Superior temporal gyrus (tissue), 1 donor: ENCODE measurements at regions not wholly inside any gene's neighbourhood (a gene's known extent, or its start where the extent isn't known, plus 50 kb on each side); places are given as distances from the start of the nearest gene placed in this dataset.
A peak's percentile ranks its signal among the peaks of the same experiment; 100 is the strongest.

ENCODE experiments used
- DNase-seq: peaks from one replicate; pipeline ENCODE4 v3.0.0-alpha.2; 2016; ENCODE audit errors: extremely low spot score

DNA sequence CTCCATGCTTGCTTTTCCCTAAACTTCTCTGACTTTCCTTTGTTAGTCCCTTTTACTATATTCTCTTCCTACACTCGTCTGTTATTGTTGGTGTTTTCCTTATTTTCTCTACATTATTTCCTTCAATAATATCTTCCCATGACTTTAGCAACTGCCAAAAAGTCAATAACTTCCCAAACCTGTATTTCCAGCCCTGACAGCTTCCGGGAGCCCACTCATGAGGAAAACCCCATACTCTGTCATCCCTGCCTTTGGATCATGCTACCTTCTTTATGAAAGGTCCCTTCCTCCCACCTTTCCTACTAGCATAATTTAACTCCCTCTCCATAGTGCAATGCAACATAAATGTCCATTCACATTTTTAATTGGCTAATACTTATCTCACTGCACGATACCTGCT, 144.0 kb upstream of the CDH6 start:
- no peak for DNase-seq

DNA sequence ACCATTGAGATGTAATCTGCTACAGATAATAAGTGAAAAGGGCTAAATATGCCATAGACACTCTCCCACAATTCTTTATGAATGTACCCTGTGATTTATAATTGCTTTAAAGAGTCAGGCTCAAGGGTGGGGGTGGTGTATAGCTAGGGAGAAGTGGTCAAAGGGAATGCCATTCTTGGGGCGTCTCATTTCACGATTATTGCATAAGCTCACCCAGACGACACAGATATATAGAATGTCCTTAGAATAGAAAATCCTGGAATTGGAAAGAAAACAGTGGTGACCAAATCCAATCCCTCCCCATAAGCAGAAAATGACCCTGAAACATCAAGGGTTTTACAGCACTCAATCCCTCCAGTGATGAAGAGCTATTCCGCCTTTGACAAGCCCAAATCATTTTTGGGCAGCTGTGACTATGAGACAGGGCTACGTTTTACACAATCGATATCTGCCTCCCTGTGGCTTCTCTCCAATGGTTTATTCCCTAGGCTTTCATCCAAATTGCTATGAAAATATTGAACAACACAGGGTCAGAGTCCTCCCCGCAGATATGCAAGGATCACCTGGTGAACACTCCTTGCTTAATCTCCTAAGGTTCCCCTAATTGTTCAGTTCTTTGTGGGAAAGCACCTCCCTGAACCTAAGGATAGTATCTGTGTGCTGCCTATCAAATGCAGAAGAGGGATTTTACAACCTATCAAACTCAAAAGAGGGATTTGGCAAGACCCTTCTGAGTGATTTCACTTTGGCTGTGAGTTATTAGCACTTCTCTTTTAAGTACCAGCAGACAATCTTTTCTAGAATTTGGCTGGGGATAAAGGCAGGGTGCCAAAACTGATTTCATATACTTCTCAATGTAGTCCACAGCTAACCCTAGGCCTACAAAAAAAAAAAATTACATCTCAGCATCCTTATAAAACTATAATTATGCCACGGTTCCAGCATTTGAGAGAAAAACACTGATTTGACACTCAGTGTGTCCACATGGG, 144.9 kb upstream of the CDH6 start:
- peak; percentile 30 for DNase-seq

DNA sequence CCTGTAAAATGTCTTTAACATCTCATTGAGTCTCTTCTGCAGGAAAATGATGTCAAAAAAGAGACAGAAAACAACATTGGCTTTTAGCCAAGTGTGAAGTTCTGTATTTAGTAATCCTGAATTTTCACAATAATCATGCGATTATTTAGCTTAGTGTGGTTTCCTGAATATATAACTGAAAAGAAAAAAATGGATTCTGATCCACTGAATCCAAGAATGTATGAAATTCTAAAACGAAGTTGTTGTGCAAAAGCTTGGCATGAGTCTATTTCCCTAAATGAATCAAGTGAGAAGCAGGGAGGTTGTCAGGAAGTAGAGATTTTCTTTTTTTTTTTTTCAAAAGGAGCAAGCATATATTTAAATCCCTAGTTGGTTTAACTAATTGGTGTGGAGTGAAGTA, 145.9 kb upstream of the CDH6 start:
- no peak for DNase-seq

DNA sequence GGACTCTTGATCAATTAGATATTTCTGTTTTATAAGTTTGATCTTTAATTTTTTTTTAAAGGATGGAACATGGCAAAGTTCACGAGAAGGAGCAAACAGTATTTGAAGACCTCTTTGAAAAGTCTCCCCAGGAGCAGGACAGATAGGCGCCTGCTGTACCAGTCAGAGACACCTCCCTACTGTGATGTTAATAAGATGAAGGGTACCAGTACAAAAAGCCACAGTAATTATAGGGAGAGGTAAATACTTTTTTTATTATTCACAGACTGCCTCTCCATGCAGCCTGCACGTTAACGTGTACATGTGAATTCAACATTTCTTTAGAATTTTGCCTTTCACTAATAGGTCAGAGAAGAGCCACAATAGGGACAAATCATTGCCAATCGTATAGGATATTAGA, 146.5 kb upstream of the CDH6 start:
- DNase-seq = no peak

- DNase-seq = no peak
These were observed 157.1 kb upstream of the CDH6 start for GRCh38 chr5:31036411-31036810.

DNA sequence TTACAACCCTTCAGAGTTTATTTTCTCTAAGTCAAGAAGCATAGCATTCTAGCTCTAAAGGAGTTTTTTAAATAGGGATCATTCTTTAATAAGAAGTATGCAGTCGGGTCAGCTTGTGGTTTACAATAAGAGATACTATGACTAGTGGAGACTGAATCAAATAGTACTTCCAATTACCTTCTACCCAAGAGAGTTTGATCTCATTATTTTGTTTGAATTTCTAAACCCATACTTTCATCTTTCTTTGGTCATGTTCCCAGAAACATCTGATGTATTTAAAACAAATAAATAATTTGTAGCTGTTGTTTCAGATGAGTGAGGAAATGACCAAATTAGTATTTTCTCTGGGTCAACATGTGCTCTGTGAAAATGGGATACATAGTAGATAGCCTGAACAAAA, 160.2 kb upstream of the CDH6 start:
- DNase-seq = no peak

DNA sequence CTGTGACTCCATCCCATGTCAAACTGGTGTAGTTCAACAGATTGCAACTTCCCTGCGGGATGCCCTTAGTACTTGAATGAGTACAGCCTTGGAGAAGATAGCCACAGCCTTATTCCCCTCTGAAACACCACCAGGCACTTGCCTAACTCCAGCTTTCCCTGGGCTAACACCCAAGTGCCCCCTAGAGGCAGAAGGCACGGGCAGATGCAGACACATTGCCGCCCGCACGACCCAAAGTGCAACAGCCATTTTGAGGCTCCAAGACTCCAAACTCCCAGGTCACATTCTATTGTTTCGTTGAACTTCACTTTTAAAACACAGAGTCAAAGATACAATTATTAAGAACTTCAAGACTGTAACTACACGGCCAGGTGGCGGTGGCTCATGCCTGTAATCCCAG, 163.6 kb upstream of the CDH6 start:
- DNase-seq = no peak

DNA sequence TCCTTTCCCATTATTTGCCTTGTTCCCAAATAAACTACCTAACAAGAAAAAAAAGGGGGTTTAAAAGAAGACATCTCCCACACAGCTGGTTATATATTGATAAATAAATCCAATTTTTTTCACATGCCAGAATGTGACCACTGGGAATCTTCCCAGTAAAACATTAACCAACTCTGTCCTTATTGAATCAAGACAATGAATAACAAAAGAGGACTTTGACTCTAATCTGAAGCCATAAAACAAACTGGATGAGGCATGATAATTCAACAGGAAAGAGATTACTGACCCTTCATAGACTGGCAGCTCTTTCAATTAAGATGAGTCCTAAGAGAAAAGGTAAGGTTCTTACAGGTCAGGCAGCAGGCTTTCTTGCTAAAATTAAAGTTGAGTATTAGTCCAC, 165.8 kb upstream of the CDH6 start:
- DNase-seq = no peak

GRCh38 chr5:31023105-31023504, 170.4 kb upstream of the CDH6 start:
- no peak for DNase-seq

- DNase-seq = no peak
These were observed 172.3 kb upstream of the CDH6 start for GRCh38 chr5:31021181-31021624.

DNA sequence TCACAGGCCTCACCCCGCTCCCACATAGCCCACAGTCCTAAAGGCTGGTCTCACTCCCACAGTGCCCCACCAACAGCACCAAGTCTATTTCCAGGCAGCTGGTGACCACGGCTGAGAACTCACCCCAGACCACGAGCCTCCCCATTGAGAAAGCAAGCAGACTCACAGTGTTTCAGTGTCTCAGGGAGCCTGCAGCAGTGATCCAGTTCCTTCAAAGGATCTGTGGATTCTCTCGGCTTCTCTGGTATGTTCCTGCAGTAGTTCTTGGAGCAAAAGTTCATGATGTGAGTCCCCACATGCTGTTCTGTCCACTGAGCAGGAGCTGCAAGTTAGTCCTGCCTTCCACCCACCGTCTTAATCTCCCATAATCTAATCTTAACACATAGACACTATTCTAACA, 185.3 kb upstream of the CDH6 start:
- no peak for DNase-seq

GRCh38 chr5:31007672-31008071, 185.8 kb upstream of the CDH6 start:
- DNase-seq = no peak

DNA sequence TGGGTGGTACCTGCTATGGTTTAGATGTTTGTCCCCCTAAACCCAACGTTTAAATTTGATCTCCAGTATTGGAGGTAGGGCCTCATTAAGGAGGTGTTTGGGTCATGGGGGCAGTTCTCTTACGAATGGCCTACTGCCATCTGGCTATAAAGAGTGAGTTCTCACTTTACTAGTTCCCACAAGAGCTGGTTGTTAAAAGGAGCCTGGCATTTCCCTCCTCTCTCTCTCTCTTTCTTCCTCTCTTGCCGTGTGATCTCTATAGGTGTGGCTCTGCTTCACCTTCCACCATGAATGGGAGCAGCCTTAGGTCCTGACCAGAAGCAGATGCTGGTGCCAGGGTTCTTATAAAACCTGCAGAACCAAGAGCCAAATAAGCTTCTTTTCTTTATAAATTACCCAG, 193.2 kb upstream of the CDH6 start:
- DNase-seq = no peak

DNA sequence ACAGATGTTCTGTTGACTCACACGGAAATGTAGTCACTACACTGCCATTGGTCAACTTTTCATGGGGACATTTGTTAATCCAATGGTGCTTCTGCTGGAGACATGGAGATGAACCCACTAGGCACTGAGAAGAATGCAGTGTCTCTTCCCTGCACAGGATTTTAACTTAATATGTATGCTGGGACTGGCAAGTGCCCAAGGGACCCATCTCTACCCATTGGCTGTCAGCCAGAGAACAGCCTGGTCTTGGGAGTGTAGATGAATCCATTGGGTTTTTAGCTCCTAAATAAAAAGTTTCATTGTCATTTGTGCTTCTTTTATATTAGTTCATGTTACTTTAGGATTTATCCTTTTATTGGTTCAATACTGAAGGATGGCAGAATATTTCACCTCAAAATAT, 195.8 kb upstream of the CDH6 start:
- DNase-seq = no peak

GRCh38 chr5:30994902-30995301, 198.6 kb upstream of the CDH6 start:
- DNase-seq = no peak

GRCh38 chr5:30994176-30994575, 199.3 kb upstream of the CDH6 start:
- DNase-seq = no peak

- DNase-seq = no peak
These were observed 202.0 kb upstream of the CDH6 start for GRCh38 chr5:30991462-30991861.

DNA sequence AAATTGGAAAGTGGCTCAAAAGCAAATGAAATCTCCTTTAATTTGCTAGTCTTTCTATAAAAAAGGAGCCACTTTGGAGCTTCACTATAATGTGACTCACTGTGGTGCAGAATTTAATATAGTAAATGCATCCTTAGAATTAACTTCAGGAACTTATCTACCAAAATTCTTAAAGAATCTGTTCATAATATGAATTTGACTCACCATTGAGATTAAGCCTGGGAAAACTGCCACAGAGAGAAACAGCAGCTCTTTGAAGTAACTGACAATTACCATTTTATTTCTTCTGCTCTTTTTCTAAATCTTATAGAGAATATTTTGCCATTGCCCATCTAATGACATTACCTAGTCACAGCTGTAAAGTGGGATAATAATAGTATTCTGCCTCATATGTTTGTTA, 211.9 kb upstream of the CDH6 start:
- DNase-seq = no peak

GRCh38 chr5:30968971-30969370, 224.5 kb upstream of the CDH6 start:
- no peak for DNase-seq

DNA sequence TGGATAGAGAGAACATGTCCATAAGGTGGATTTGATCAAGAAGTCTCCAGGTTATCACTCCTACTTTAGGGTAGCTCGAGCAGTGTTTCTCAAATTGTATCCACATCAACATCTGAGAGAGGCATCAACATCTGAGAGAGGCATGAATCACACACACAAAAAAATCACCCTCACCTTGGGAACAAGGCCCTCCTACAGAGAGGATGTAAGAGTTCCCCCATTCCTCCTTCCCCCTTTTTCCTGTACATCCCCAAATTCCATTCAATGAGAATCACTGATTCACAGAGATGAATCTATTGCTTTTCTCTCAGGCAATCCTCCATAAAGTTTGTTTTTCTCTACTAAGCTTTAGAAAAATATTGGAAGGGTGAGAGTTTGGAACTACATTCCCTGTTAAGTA, 233.4 kb upstream of the CDH6 start:
- no peak for DNase-seq

DNA sequence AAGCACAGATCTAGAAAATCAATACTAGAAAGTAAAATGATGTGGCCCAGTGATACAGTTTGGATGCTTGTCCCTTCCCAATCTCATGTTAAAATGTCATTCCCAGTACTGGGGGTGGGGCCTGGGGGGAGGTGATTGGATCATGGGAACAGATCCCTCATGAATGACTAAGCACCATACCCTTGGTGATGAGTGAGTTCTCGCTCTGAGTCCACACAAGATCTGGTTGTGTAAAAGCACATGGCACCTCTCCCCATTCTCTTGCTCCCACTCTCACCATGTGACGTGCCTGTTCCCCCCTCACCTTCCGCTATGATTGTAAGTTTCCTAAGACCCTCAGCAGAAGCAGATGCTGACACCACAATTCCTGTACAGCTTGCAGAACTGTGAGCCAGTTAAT, 234.2 kb upstream of the CDH6 start:
- DNase-seq = no peak

DNA sequence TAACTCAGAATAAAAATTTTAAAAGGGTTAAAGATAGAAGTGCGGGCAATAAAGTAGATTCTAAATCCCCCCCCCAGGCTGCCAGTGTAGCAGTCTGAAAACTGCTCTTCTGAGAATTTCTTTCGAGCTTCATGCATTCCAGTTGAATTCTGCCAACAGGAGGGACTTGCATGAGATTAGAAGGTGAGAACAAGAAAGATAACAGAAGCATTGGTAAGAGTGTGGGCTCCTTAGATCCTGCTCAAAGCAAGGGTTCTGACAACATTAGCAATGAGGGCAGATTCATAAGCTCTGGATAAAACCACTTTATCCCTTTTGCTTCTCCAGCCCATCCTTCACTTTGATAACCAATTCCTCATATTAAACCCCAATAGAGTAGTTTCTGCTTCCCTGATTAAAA, 235.9 kb upstream of the CDH6 start:
- DNase-seq = no peak

DNA sequence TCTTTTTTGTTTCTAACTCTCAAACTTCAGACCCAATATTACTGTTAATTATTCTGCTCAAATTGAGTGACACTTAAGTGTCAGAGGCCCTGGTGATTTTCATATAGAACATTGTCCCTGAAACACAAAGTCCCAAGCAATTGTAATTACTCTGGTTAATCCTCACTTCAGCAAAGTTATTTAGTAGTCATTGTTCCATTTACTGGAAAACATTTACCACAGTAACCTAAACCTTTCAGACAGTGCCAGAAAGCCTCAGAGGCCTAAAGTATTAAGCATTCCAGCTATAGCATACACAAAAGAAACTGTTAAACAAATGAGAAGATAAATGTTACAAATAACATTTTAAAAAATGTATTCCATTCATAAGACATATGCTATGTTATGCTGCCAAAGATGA, 237.2 kb upstream of the CDH6 start:
- DNase-seq = no peak

DNA sequence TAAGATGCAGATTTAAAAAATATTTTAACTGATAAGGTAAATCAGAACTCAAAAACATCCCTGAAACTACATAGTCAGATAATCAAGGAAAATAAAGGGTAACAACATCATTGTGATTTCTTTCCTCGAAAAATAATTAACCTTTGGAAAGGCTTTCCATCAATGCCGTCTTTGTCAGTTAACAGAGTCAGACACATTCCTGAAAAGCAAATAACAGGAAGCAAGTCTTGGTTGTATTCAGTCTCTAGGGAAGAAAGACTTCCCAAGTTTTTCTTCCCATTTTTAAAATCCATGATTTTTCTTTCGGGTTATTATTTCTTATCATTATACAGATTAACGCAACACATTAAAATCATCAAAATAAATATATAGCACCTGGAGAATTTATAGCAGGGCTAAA, 256.4 kb upstream of the CDH6 start:
- no peak for DNase-seq
